Lung microvascular endothelial cell (primary cell): ENCODE measurements at regions not wholly inside any gene's neighbourhood (a gene's known extent, or its start where the extent isn't known, plus 50 kb on each side); places are given as distances from the start of the nearest gene placed in this dataset.

Experiments
- DNase-seq, 2 donors: peaks; one replicate each; pipeline versions ENCODE4 v3.0.0 to v3.0.0-alpha.2; 2010; ENCODE audit warnings: low read depth in 2 of 2

GRCh38 chr12:30438601-30439041, 257.0 kb downstream of the IPO8 start:
- DNase-seq = no peak

- no peak for DNase-seq
These were observed 258.1 kb downstream of the IPO8 start for GRCh38 chr12:30437616-30438015.

- DNase-seq = peak in 1 of 2 donors; percentile 42
These were observed 258.6 kb downstream of the IPO8 start for GRCh38 chr12:30437044-30437443.

- no peak for DNase-seq
These were observed 267.6 kb downstream of the IPO8 start for GRCh38 chr12:30428098-30428497.

- no peak for DNase-seq
These were observed 268.1 kb downstream of the IPO8 start for GRCh38 chr12:30427555-30427954.

- no peak for DNase-seq
These were observed 270.2 kb downstream of the IPO8 start for GRCh38 chr12:30425445-30425844.

- DNase-seq = no peak
These were observed 272.3 kb downstream of the IPO8 start for GRCh38 chr12:30423330-30423729.

- no peak for DNase-seq
These were observed 272.8 kb downstream of the IPO8 start for GRCh38 chr12:30422844-30423243.

- DNase-seq = peak in 1 of 2 donors; percentile 63
These were observed 275.1 kb downstream of the IPO8 start for GRCh38 chr12:30420561-30420960.

- DNase-seq = peak in 1 of 2 donors; percentile 86
These were observed 277.9 kb downstream of the IPO8 start for GRCh38 chr12:30417697-30418231.

- DNase-seq = no peak
These were observed 279.0 kb downstream of the IPO8 start for GRCh38 chr12:30416631-30417030.

GRCh38 chr12:30415777-30416176, 279.9 kb downstream of the IPO8 start:
- DNase-seq = no peak

GRCh38 chr12:30414507-30414906, 281.2 kb downstream of the IPO8 start:
- DNase-seq = no peak

- DNase-seq = no peak
These were observed 295.3 kb downstream of the IPO8 start for GRCh38 chr12:30400349-30400748.

GRCh38 chr12:30399859-30400258, 295.8 kb downstream of the IPO8 start:
- no peak for DNase-seq

- no peak for DNase-seq
These were observed 299.1 kb downstream of the IPO8 start for GRCh38 chr12:30396576-30396975.

- no peak for DNase-seq
These were observed 300.5 kb downstream of the IPO8 start for GRCh38 chr12:30395190-30395589.

- DNase-seq = no peak
These were observed 303.8 kb downstream of the IPO8 start for GRCh38 chr12:30391766-30392366.

GRCh38 chr12:30385706-30386105, 310.0 kb downstream of the IPO8 start:
- DNase-seq = no peak

- DNase-seq = no peak
These were observed 310.7 kb downstream of the IPO8 start for GRCh38 chr12:30384976-30385375.

- no peak for DNase-seq
These were observed 317.4 kb downstream of the IPO8 start for GRCh38 chr12:30378307-30378706.

GRCh38 chr12:30364822-30365221, 330.8 kb downstream of the IPO8 start:
- DNase-seq = no peak

- no peak for DNase-seq
These were observed 334.5 kb downstream of the IPO8 start for GRCh38 chr12:30361145-30361544.

- DNase-seq = no peak
These were observed 337.0 kb downstream of the IPO8 start for GRCh38 chr12:30358671-30359070.
